Right lobe of liver (tissue), 6 donors: ENCODE measurements at regions not wholly inside any gene's neighbourhood (a gene's known extent, or its start where the extent isn't known, plus 50 kb on each side); places are given as distances from the start of the nearest gene placed in this dataset.
A peak's percentile ranks its signal among the peaks of the same experiment; 100 is the strongest.

Experiments
- ATAC-seq, 4 donors: fragments of 200-7000 bp; cut with Tn5 transposase; one replicate each; pipeline ENCODE4 v1.9.1; 2020; ENCODE audit warnings: mild to moderate bottlenecking in 4 of 4, moderate library complexity in 4 of 4
- DNase-seq, 3 donors: peaks; one replicate each; pipeline ENCODE4 v3.0.0-alpha.2; 2020
- H3K27ac ChIP-seq, 3 donors: fragments of 200-600 bp; one replicate each; pipeline ENCODE4 v1.8.0; 2022
- H3K27me3 ChIP-seq, 2 donors: fragments of 200-600 bp; one replicate each; pipeline ENCODE4 v1.8.0; 2022
- H3K36me3 ChIP-seq, 4 donors: fragments of 200-600 bp; sonication (generic) in 1 of 4; one replicate each; pipeline versions ENCODE4 v1.5.1 to v1.8.0; 2017 to 2022; ENCODE audit warnings: control low read depth in 1 of 4
- H3K4me1 ChIP-seq, 4 donors: fragments of 200-600 bp; sonication (generic) in 1 of 4; one replicate each; pipeline versions ENCODE4 v1.5.1 to v1.8.0; 2017 to 2022; ENCODE audit warnings: control low read depth in 1 of 4
- H3K4me3 ChIP-seq, 3 donors: fragments of 200-600 bp; one replicate each; pipeline ENCODE4 v1.8.0; 2022
- H3K9me3 ChIP-seq, 4 donors: fragments of 200-600 bp; sonication (generic) in 1 of 4; one replicate each; pipeline versions ENCODE4 v1.5.1 to v1.8.0; 2017 to 2022; ENCODE audit warnings: control low read depth in 1 of 4
- POLR2A ChIP-seq: fragments of 450-650 bp; IDR thresholded peaks from one replicate; pipeline ENCODE4 v1.6.1; 2017; ENCODE audit warnings: antibody characterized with exemption, mild to moderate bottlenecking
- whole genome bisulfite sequencing: methylation state at CpG from one replicate; pipeline ENCODE4 v1.1.6; 2018; ENCODE audit warnings: low coverage, low lambda C conversion rate; ENCODE audit not compliant: insufficient coverage; ENCODE audit errors: missing lambda C conversion rate; 5-methylcytosine and 5-hydroxymethylcytosine counted together
- intact Hi-C, 2 donors: fragments of 100-400 bp; cut with DNase I; formaldehyde crosslinking; loops; one replicate each; pipeline versions ENCODE4 v1.11.2 to v1.14.1; 2022
- TF ChIP-seq, protein P1 (sequence below), 4 donors: fragments of 200-600 bp in 3 of 4; fragments of 450-650 bp in 1 of 4; IDR thresholded peaks; one replicate each; pipeline versions ENCODE4 v1.5.1 to v1.8.0; 2016 to 2022; ENCODE audit warnings: antibody characterized with exemption in 4 of 4, mild to moderate bottlenecking in 2 of 4
- donor health status: DM: no; HTN: yes; CAD: no.
- donor health status: DM: no; HTN: no; CAD: no.
- donor health status: DM: no; HTN: no; CAD: no.
- donor health status: DM: no; HTN: yes; CAD: no.
- donor health status: DM: no; HTN: yes; CAD: no.

DNA sequence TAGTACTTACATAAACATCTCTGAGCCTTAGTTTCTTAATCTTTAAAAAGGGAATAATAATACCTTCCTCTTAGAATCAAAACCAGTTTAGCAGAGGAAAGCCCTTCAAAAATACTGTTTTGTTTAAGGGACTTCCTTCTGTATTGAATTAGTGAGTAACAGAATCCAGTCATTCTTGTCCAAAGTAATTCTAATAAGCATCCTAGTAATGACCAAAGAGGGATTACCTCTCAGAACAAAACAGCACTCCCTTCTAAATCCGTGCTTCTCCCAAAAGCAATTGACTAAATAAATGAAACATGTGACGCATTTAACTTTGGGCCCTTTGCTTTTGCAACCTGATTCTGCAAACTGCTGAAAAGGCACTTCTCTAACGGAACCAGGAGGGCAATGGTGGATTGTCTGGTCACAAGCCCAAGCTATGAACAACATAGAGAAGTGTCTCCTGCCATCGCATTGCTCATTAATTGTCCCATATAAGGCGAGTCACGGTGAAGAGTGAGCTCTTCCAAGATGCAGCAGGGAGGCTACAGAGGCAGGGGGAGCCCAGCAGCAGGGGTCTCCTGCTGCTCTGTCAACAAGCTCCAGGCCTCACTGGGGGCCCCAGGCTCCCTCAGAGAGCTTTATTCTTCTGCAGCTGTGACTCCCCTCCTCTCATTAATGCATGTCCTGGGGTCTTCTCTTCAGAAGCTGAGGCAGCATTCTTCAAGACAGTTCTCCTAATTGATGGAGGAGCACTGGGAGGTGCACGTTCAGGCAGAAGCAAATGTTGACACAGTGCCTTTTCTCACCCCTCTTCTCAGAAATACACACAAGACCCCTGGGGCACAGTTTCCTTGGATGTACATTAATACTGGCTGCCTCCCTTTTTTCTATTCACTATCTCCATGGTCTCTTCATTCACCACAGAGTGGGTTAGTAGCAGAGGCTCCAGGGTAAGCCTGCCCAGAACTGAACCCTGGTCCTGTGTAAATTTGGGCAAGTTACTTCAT lies 419.6 kb upstream of the RASGEF1B start:
- DNase-seq (no peak), ATAC-seq (no peak)
- Histone ChIP-seq H3K4me1 (no peaks in the 10 kb centered on the region), H3K27ac (no peak overlapping the region), H3K27me3 (no peaks in the 10 kb centered on the region), H3K36me3 (no peaks in the 10 kb centered on the region), H3K9me3 (no peaks in the 10 kb centered on the region), H3K4me3 (no peak overlapping the region)
- intact Hi-C loops, result no loop called here
- 43% methylated on average over 6 of the region's 7 CpGs for WGBS
- TF ChIP-seq POLR2A, result no peak
- TF ChIP-seq, protein P1, sequence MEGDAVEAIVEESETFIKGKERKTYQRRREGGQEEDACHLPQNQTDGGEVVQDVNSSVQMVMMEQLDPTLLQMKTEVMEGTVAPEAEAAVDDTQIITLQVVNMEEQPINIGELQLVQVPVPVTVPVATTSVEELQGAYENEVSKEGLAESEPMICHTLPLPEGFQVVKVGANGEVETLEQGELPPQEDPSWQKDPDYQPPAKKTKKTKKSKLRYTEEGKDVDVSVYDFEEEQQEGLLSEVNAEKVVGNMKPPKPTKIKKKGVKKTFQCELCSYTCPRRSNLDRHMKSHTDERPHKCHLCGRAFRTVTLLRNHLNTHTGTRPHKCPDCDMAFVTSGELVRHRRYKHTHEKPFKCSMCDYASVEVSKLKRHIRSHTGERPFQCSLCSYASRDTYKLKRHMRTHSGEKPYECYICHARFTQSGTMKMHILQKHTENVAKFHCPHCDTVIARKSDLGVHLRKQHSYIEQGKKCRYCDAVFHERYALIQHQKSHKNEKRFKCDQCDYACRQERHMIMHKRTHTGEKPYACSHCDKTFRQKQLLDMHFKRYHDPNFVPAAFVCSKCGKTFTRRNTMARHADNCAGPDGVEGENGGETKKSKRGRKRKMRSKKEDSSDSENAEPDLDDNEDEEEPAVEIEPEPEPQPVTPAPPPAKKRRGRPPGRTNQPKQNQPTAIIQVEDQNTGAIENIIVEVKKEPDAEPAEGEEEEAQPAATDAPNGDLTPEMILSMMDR (IDR thresholded peaks at IDR 0.05), result no peak

DNA sequence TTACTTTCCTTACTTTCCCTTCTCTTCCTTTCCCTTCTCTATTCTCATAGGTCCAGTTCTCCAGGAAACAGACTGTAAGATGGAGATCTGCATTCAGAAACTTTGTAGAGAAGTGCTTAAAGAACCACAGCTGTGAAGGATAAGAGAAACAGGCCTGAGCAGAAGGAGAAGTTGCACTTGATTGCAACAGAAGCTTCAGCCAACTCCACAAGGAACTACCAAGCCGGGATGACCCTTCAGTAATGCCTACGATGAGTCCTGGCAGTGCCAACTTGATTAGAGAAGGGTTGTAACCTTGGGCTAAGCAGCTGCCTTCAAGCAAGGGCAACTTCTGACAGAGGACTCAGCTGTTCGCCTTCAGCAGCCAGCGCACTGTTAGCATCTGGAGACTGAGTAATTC lies 413.3 kb upstream of the RASGEF1B start:
- H3K27ac ChIP-seq, result no peak overlapping the region
- no peak for DNase-seq
- no peaks in the 10 kb centered on the region for H3K27me3 ChIP-seq
- no peak overlapping the region for H3K4me3 ChIP-seq
- H3K36me3 ChIP-seq, result no peaks in the 10 kb centered on the region
- peak in 1 of 4 donors; percentile 38 for ATAC-seq
- 78% methylated on average over 3 of the region's 4 CpGs for WGBS
- TF ChIP-seq POLR2A, result no peak
- TF ChIP-seq, protein P1 (IDR thresholded peaks at IDR 0.05), result no peak
- intact Hi-C loops, result no loop called here
- no peaks in the 10 kb centered on the region for H3K4me1 ChIP-seq
- no peaks in the 10 kb centered on the region for H3K9me3 ChIP-seq

DNA sequence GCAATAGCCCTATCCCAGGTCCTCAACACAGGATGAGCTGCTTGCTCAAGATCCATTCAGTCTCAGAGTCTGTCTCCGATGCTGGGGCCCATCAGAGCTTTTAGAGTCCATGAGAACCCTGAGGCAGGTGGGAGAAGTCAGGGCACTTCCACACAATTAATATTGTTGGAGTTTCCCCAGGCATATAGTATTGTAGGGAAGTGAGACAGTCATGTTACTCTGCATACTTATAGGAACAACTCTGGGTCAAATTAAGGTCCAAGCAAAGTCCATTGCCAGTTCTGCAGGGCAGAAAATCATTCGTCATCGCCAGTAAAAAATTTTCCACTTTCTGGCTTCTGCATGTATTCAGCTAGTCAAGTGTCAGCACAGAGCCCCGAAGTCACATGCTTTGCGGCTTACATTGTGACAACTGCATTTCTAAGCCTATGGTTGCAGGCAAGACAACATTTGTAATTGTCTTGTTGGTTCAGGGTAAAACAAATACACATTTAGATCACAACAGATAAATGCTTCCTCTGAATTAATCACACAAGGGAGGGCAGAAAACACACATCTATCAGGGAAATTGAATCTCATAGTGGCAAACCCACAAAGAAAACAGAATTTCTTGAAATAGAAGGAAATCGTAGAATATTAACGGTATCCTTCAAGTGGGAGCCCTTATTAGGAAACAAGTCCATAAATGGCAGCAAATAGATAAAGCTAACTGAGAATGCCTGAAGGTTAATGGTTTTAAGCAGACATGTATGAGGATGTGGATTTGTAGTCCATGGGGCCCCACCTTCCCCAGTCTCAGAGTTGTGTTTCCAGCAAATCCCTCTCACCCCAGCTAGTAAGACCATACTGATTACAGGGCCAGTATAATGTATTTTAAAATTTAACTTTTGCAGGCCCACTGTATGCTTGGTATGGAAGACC lies 412.1 kb upstream of the RASGEF1B start:
- DNase-seq, result no peak
- H3K27ac ChIP-seq, result no peak overlapping the region
- ATAC-seq, result no peak
- no peaks in the 10 kb centered on the region for H3K27me3 ChIP-seq
- no peaks in the 10 kb centered on the region for H3K36me3 ChIP-seq
- intact Hi-C loops, result no loop called here
- H3K4me3 ChIP-seq, result no peak overlapping the region
- no peaks in the 10 kb centered on the region for H3K9me3 ChIP-seq
- WGBS, result 73% methylated on average over 7 of the region's 7 CpGs
- no peaks in the 10 kb centered on the region for H3K4me1 ChIP-seq
- no peak for TF ChIP-seq POLR2A
- TF ChIP-seq, protein P1 (IDR thresholded peaks at IDR 0.05), result no peak

DNA sequence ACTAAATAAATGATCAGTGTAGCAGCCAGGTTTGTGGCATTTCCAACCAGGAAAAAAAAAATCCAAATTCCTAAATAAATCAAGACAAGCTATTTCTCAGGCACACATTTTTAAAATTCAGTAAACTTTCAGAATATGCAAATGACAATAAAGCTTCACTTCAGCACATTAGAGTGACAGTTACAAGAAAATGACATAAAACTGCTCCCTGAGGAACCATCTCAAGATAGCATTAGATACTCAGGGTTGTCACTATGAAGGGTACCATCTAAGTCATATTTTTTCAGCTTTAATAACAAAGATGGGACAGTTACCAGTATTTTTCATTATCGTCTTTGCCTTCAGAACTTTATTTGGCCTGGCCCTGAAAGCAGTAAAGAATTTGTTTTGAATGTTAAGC lies 411.3 kb upstream of the RASGEF1B start:
- whole genome bisulfite sequencing, result 78% methylated on average over 1 of the region's 1 CpG
- Histone ChIP-seq H3K36me3 (no peaks in the 10 kb centered on the region), H3K27me3 (no peaks in the 10 kb centered on the region), H3K4me3 (no peak overlapping the region), H3K27ac (no peak overlapping the region), H3K4me1 (no peaks in the 10 kb centered on the region), H3K9me3 (no peaks in the 10 kb centered on the region)
- DNase-seq (no peak), ATAC-seq (no peak)
- intact Hi-C loops, result no loop called here
- TF ChIP-seq POLR2A, result no peak
- TF ChIP-seq, protein P1 (IDR thresholded peaks at IDR 0.05), result no peak
